HG03103 (cell line): ENCODE measurements at regions not wholly inside any gene's neighbourhood (a gene's known extent, or its start where the extent isn't known, plus 50 kb on each side); places are given as distances from the start of the nearest gene placed in this dataset.

Source experiments
- ATAC-seq: cut with Tn5 transposase; IDR thresholded peaks from one replicate; pipeline ENCODE4 v1.9.1; 2021; ENCODE audit warnings: low read depth; ENCODE audit not compliant: unreplicated experiment

- ATAC-seq, result no peak
These were observed 481.3 kb upstream of the CHAC2 start for GRCh38 chr2:53286345-53286744.

GRCh38 chr2:53275743-53276142 is 491.9 kb upstream of the CHAC2 start:
- no peak for ATAC-seq

- ATAC-seq, result no peak
These were observed 499.0 kb upstream of the CHAC2 start for GRCh38 chr2:53268626-53269025.

GRCh38 chr2:53268086-53268485 is 499.5 kb upstream of the CHAC2 start:
- no peak for ATAC-seq

GRCh38 chr2:53265544-53266299 is 501.9 kb upstream of the CHAC2 start:
- no peak for ATAC-seq

DNA sequence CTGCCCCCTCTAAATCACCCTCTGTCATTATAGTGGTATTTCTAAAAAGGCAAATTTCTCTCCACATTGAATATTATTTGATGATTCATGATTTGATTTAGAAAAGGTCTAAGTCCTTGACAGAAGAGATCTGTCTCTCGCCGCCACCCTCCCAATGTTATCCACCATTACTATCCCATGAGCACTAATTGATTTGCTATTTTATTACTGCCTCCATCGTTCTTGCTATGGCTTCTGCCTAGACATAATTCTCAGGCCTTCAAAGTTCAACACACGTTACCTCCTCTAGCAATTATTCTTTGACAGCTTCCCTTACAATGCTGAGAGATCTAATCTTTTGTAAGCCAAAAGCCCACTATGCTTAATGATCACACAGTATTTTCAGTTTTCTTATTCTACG is 507.0 kb upstream of the CHAC2 start:
- ATAC-seq, result no peak

DNA sequence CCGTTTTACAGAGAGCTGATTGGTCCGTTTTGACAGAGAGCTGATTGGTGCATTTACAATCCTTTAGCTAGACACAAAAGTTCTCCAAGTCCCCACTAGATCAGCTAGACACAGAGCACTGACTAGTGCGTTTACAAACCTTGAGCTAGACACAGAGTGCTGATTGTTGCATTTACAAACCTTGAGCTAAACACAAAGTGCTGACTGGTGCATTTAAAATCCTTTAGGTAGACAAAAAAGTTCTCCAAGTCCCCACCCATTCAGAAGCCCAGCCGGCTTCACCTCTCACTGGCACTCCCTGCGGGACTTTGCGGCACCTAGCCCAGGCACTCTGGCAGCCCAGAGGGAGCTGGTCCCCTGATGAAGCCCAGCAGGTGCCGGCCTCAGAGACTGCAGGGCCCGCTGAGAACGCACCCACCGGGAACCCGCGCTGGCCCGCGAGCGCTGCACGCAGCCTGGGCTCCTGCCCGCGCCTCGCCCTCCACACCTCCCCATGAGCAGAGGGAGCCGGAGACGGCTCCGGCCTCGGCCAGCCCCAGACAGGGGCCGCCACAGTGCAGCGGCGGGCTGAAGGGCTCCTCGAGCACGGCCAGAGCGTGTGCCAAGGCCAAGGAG is 508.1 kb upstream of the CHAC2 start:
- no peak for ATAC-seq

DNA sequence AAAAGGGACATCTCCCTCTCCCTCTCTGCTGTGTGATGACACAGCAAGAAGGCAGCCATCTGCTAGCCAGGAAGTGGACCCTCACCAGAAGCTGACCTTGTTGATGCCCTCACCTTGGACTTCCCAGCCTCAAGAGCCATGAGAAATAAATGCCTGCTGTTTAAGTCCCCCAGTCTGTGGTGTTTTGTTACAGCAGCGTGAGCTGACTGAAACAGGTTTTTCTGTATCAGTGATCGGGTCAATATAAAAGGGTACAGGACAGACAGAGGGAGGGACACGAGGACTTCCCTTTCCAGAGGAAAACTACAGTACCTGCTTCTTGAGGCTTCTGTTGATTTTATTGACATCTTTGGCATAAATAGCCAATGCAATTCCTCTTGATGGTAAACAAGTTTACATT is 510.3 kb upstream of the CHAC2 start:
- ATAC-seq, result no peak

- ATAC-seq, result no peak
These were observed 514.4 kb upstream of the CHAC2 start for GRCh38 chr2:53253244-53253643.

DNA sequence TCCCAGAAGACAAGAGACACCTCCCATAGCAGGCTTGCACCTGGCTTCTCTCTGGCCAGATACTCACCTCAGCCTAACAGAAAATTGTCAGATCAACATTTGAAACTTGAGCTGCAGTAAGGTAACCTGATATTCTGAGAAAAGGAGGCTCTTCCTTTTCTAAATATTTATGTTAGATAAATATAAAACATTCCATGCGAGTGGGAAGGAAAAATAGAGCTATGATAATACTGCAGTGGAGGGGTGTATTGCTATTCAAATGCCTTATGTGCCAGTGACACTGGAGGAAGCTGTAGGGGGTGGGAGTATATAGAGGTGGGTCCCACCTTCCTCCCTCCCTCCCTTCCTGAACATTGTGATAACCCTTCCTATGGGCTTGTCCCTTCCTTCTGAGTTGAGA is 515.5 kb upstream of the CHAC2 start:
- ATAC-seq, result no peak

DNA sequence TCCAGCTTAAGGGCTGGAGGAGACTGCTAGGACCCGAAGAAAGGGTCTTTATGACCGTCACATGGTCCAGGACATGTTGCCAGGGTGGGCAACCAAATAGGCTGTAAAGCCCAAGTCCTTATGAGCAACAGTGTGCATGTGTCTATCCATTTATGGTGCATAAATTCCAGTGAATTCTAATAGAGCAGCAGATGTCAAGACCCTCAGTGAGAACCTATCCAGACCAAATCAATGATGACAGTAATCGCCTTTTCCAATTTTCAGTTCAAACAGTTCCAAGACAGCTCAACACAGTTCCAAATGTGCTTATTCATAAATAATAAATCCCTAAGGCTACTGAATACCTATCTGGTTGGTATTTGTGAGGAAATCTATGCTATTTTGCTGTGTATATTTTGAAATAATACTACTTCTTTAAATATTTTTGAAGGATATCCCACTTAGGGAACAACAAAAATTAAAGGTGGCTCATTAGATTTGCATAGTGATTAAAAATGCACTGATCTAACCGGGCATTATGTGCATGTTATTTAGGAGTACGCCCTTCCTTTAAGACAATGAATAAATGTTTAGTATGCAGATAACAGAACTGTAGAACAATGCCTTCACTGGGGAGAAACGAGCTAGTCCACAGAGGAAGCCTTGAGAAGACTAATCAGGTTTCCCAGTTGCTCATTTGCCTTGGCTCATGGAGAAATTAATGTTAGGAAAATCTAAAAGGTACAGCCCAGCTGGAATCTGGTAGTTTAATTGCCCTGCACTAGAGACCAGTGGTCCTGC is 519.5 kb upstream of the CHAC2 start:
- no peak for ATAC-seq

DNA sequence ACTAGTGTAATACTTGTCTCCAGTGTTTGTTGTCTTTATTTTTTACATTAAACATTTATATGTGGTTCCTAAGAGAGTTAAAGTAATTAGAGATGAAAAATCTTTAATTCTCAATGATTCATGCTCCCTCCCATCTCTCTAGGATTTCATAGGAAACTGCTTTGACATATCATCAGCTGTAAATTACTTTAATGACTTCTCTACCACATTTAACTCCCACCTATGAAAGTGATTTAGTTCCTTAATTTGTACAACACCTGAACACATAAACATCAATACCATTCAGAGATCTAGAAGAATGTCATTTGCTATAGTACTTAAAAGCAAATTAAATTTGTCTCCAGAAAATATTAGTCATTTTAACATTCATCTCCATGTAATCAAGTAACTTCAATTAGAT is 524.2 kb upstream of the CHAC2 start:
- ATAC-seq, result no peak

DNA sequence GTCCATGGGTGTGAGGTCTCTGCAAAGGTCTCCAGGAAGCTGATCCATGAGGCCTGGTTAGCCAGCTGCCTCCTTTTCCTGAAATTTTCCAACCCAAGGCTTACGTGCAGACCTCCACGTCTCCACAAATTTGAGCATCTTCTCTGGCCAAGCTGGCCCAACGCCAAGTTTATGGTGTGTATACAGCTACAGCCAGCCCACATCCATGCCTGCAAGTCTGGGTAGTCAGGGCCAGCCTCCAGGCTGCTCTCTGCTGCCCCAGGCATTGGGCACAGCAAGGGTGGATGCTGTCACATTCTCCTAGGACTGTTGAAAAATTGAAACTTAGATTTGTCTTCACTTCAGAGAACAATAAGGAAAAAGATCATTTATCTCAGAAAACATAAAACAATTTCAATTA is 525.5 kb upstream of the CHAC2 start:
- ATAC-seq, result no peak

- no peak for ATAC-seq
These were observed 531.6 kb upstream of the CHAC2 start for GRCh38 chr2:53235836-53236582.

DNA sequence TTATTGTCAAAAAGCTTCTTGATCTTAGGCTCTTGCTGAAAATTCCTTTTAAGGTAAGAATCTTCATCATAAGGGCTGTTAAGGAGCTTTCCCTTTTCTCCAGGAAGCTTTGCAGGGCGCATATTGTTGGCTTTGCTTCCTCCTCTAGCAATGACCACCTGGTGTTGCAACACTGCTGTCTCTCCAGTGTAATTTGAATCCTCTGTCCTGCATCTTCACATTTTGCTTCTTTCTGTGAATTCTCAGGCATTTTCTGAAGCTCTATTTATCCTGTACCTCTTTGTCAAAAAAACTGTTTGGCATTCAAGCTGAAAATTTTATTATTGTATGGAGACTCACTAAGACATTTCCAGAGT is 533.1 kb upstream of the CHAC2 start:
- ATAC-seq, result no peak

DNA sequence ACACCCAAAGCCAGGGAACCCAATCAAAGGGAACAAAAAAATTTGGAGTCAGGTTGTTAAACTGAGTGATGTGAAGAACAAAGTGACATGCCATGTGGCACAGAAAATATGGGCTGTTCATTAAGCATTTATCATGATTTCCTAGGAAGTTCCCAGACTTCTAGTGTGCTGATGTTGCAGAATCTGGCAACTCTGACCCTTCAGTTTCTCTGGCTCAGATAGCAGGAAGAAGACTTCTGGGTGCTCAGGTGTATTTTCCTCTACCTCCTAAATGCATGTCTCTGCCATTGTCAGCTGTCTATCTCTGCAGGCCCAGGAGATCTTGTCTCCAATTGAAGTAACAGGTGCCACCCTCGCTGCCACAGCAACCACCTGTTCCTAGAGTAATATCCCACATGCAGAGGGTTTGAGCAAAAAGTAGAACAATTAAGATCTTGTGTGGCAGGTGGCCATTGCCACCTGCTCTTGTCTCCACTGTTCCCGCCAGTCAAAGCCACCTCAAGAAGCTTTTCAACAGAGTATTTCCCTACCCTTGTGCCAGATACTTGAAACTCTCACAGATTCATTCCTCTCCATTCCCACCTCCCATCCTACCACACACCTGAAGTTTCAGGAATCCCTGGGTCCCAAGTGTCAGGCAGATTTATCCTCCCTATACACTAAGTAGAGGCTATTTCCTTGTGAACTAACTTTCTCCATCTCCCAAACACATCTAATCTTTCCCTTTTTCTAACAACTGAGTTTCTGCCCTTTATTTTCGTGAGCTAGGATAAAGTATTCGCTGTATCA is 533.7 kb upstream of the CHAC2 start:
- ATAC-seq, result no peak

DNA sequence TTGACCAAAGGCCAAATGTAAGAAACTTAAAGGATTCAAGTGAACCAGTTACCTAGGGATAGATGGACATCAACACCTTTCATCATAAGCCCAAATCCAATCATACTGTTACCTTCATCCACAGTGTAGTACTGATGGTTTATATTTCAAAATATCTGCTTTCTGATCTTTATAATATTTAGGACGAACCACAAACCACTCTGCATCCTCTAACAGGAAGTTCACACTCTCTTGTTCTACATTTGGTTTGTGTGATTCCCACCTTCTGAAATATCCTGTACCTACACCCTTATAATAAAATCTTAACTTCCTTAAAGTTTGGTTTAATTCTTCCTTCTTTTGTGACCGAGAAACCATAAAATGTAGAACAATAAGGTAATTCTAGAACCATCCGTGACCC is 535.7 kb upstream of the CHAC2 start:
- no peak for ATAC-seq

- ATAC-seq, result no peak
These were observed 536.9 kb upstream of the CHAC2 start for GRCh38 chr2:53230691-53231090.

DNA sequence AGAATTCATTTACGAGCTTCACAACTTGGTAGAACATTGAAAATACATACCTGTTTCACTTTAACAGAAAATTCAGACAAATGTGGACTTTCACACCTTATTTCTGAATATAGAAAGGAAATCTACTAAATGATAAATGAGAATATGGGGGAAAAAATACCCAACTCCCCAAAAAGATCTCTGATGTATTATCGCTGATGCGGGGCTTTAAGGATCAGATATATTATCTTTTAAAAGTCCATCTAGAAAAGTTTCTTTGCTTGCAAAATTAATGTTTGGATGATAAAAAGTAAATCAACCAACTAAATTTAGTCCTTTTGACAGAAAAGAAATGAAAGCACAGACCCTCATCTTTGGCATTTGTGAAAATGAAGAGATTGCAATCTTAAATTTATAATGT is 540.1 kb upstream of the CHAC2 start:
- ATAC-seq, result no peak

DNA sequence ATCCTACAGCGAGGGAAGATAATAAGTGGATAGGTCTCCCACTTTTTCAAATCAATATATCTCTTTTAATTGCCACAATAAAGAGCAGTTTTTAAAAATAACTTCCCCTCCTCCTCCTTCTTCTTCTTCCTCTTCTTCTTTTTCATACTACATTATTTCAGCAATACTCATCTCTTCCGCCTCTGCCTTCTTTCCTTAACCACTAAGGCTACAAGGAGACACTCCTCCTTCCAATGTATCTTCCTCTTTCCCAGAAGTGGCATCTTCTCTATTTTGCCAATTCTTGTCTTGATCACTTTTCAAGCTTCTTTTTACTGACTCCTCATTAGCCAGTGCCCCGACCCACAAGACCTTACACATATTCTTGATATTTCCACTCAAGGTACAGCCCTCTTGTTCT is 546.6 kb upstream of the CHAC2 start:
- no peak for ATAC-seq
